ENCODE measurements at regions not wholly inside any gene's neighbourhood (a gene's known extent, or its start where the extent isn't known, plus 50 kb on each side); places are given as distances from the start of the nearest gene placed in this dataset.

- no peak for DNase-seq (ENCODE audit: low read depth)
- no peaks in the 10 kb centered on the region for H3K4me1 Mint-ChIP-seq (ENCODE audit: low read depth, unreplicated experiment)
Measured at GRCh38 chr13:61935710-61936109, 520.1 kb upstream of the PCDH20 start.

GRCh38 chr13:61927648-61928047 is 512.0 kb upstream of the PCDH20 start:
- no peak overlapping the region for H3K4me2 ChIP-seq (ENCODE audit: low read length)
- H2AFZ ChIP-seq (ENCODE audit: low read depth, low read length), result no peak overlapping the region
- no peak for DNase-seq (ENCODE audit: low read depth)
- Mint-ChIP-seq H3K27ac (ENCODE audit: unreplicated experiment) (no peak overlapping the region), H3K4me1 (ENCODE audit: low read depth, unreplicated experiment) (no peaks in the 10 kb centered on the region), H3K4me3 (ENCODE audit: unreplicated experiment) (no peak overlapping the region), H3K9me3 (ENCODE audit: unreplicated experiment) (peaks cover 5% of the 10 kb centered on the region), H3K36me3 (ENCODE audit: low read depth, unreplicated experiment) (no peaks in the 10 kb centered on the region), H3K27me3 (ENCODE audit: low read depth, unreplicated experiment) (no peaks in the 10 kb centered on the region)
- H3K27ac ChIP-seq (ENCODE audit: low read depth, low read length), result no peak overlapping the region
- no peaks in the 10 kb centered on the region for H3K79me2 ChIP-seq (ENCODE audit: insufficient read depth, low read length)
- no peaks in the 10 kb centered on the region for H3K27me3 ChIP-seq (ENCODE audit: insufficient read depth, low read length)
- H3K36me3 ChIP-seq (ENCODE audit: insufficient read depth, low read length), result no peaks in the 10 kb centered on the region
- no peaks in the 10 kb centered on the region for H3K9me3 ChIP-seq (ENCODE audit: insufficient read depth, low read depth, low read length)
- no peaks in the 10 kb centered on the region for H4K20me1 ChIP-seq (ENCODE audit: insufficient read depth, low read length)
- no peaks in the 10 kb centered on the region for H3K4me1 ChIP-seq (ENCODE audit: insufficient read depth, low read length)
- H3K9ac ChIP-seq (ENCODE audit: low read length), result no peak overlapping the region
- H3K4me3 ChIP-seq (ENCODE audit: insufficient read depth, low read depth, low read length), result no peak overlapping the region
- no peak for FAIRE-seq
- TF ChIP-seq CTCF (IDR thresholded peaks at IDR 0.05; ENCODE audit: insufficient read depth, low read depth, low read length) (no peak), EZH2 (IDR thresholded peaks at IDR 0.05; ENCODE audit: insufficient read depth, low read length) (no peak)

More at GRCh38 chr13:61935710-61936109, 520.1 kb upstream of the PCDH20 start:
- no peak overlapping the region for H3K4me3 Mint-ChIP-seq (ENCODE audit: unreplicated experiment)
- no peak for FAIRE-seq
- Histone ChIP-seq H3K36me3 (ENCODE audit: insufficient read depth, low read length) (no peaks in the 10 kb centered on the region), H3K27ac (ENCODE audit: low read depth, low read length) (no peak overlapping the region), H3K4me2 (ENCODE audit: low read length) (no peak overlapping the region), H4K20me1 (ENCODE audit: insufficient read depth, low read length) (no peaks in the 10 kb centered on the region), H2AFZ (ENCODE audit: low read depth, low read length) (no peak overlapping the region), H3K79me2 (ENCODE audit: insufficient read depth, low read length) (no peaks in the 10 kb centered on the region), H3K9me3 (ENCODE audit: insufficient read depth, low read depth, low read length) (no peaks in the 10 kb centered on the region), H3K4me3 (ENCODE audit: insufficient read depth, low read depth, low read length) (no peak overlapping the region), H3K9ac (ENCODE audit: low read length) (no peak overlapping the region), H3K27me3 (ENCODE audit: insufficient read depth, low read length) (no peaks in the 10 kb centered on the region), H3K4me1 (ENCODE audit: insufficient read depth, low read length) (no peaks in the 10 kb centered on the region)
- no peak for TF ChIP-seq EZH2 (IDR thresholded peaks at IDR 0.05; ENCODE audit: insufficient read depth, low read length)
- no peak for TF ChIP-seq CTCF (IDR thresholded peaks at IDR 0.05; ENCODE audit: insufficient read depth, low read depth, low read length)
- H3K27me3 Mint-ChIP-seq (ENCODE audit: low read depth, unreplicated experiment), result no peaks in the 10 kb centered on the region
- H3K9me3 Mint-ChIP-seq (ENCODE audit: unreplicated experiment), result no peaks in the 10 kb centered on the region
- H3K27ac Mint-ChIP-seq (ENCODE audit: unreplicated experiment), result no peak overlapping the region
- no peaks in the 10 kb centered on the region for H3K36me3 Mint-ChIP-seq (ENCODE audit: low read depth, unreplicated experiment)

GRCh38 chr13:61918841-61919240 is 503.2 kb upstream of the PCDH20 start:
- Mint-ChIP-seq H3K36me3 (ENCODE audit: low read depth, unreplicated experiment) (no peaks in the 10 kb centered on the region), H3K4me3 (ENCODE audit: unreplicated experiment) (no peak overlapping the region), H3K27ac (ENCODE audit: unreplicated experiment) (no peak overlapping the region), H3K27me3 (ENCODE audit: low read depth, unreplicated experiment) (no peaks in the 10 kb centered on the region), H3K9me3 (ENCODE audit: unreplicated experiment) (peaks cover 5% of the 10 kb centered on the region), H3K4me1 (ENCODE audit: low read depth, unreplicated experiment) (no peaks in the 10 kb centered on the region)
- H3K9ac ChIP-seq (ENCODE audit: low read length), result no peak overlapping the region
- H3K4me3 ChIP-seq (ENCODE audit: insufficient read depth, low read depth, low read length), result no peak overlapping the region
- no peak overlapping the region for H3K27ac ChIP-seq (ENCODE audit: low read depth, low read length)
- TF ChIP-seq CTCF (IDR thresholded peaks at IDR 0.05; ENCODE audit: insufficient read depth, low read depth, low read length), result no peak
- no peak for TF ChIP-seq EZH2 (IDR thresholded peaks at IDR 0.05; ENCODE audit: insufficient read depth, low read length)
- H3K27me3 ChIP-seq (ENCODE audit: insufficient read depth, low read length), result no peaks in the 10 kb centered on the region
- no peak for FAIRE-seq
- no peaks in the 10 kb centered on the region for H4K20me1 ChIP-seq (ENCODE audit: insufficient read depth, low read length)
- H3K79me2 ChIP-seq (ENCODE audit: insufficient read depth, low read length), result no peaks in the 10 kb centered on the region
- no peaks in the 10 kb centered on the region for H3K4me1 ChIP-seq (ENCODE audit: insufficient read depth, low read length)
- H3K4me2 ChIP-seq (ENCODE audit: low read length), result no peak overlapping the region
- no peak overlapping the region for H2AFZ ChIP-seq (ENCODE audit: low read depth, low read length)
- DNase-seq (ENCODE audit: low read depth), result no peak
- H3K36me3 ChIP-seq (ENCODE audit: insufficient read depth, low read length), result no peaks in the 10 kb centered on the region
- no peaks in the 10 kb centered on the region for H3K9me3 ChIP-seq (ENCODE audit: insufficient read depth, low read depth, low read length)

All from astrocyte (in vitro differentiated cells and primary cell).